CD4-positive, alpha-beta T cell treated with Interleukin-4 for 4 hours (primary cell): ENCODE measurements at regions not wholly inside any gene's neighbourhood (a gene's known extent, or its start where the extent isn't known, plus 50 kb on each side); places are given as distances from the start of the nearest gene placed in this dataset.

Experiments used
- DNase-seq: peaks from one replicate; pipeline ENCODE4 v3.0.0-alpha.2; 2020

- no peak for DNase-seq
Measured at GRCh38 chr6:44500074-44500473, 112.6 kb downstream of the CDC5L start.

GRCh38 chr6:44503471-44503870, 116.0 kb downstream of the CDC5L start:
- no peak for DNase-seq

- no peak for DNase-seq
Measured at GRCh38 chr6:44504301-44504791, 116.8 kb downstream of the CDC5L start.

GRCh38 chr6:44505751-44506150, 118.2 kb downstream of the CDC5L start:
- DNase-seq: no peak

GRCh38 chr6:44507014-44507413, 119.5 kb downstream of the CDC5L start:
- no peak for DNase-seq

GRCh38 chr6:44508646-44509045, 121.1 kb downstream of the CDC5L start:
- no peak for DNase-seq

GRCh38 chr6:44511126-44511525, 123.6 kb downstream of the CDC5L start:
- no peak for DNase-seq

- DNase-seq: no peak
Measured at GRCh38 chr6:44512868-44513741, 125.6 kb downstream of the CDC5L start.

- no peak for DNase-seq
Measured at GRCh38 chr6:44514085-44514484, 126.6 kb downstream of the CDC5L start.

- DNase-seq: no peak
Measured at GRCh38 chr6:44514576-44515193, 127.2 kb downstream of the CDC5L start.

GRCh38 chr6:44522871-44523270, 135.4 kb downstream of the CDC5L start:
- no peak for DNase-seq

GRCh38 chr6:44524476-44525227, 137.1 kb downstream of the CDC5L start:
- DNase-seq: no peak

GRCh38 chr6:44525761-44526351, 138.3 kb downstream of the CDC5L start:
- no peak for DNase-seq

- DNase-seq: no peak
Measured at GRCh38 chr6:44527181-44527580, 139.7 kb downstream of the CDC5L start.

- DNase-seq: no peak
Measured at GRCh38 chr6:44527583-44528369, 140.3 kb downstream of the CDC5L start.

- no peak for DNase-seq
Measured at GRCh38 chr6:44528370-44528644, 140.8 kb downstream of the CDC5L start.

GRCh38 chr6:44528716-44529115, 141.2 kb downstream of the CDC5L start:
- no peak for DNase-seq

- no peak for DNase-seq
Measured at GRCh38 chr6:44529146-44529905, 141.8 kb downstream of the CDC5L start.

GRCh38 chr6:44530209-44530909, 142.9 kb downstream of the CDC5L start:
- DNase-seq: no peak

- DNase-seq: no peak
Measured at GRCh38 chr6:44530910-44531234, 143.4 kb downstream of the CDC5L start.

GRCh38 chr6:44531442-44532015, 144.0 kb downstream of the CDC5L start:
- no peak for DNase-seq
